Erythroblast (primary cell): ENCODE measurements at regions not wholly inside any gene's neighbourhood (a gene's known extent, or its start where the extent isn't known, plus 50 kb on each side); places are given as distances from the start of the nearest gene placed in this dataset.

Source experiments
- DNase-seq, 2 experiments: peaks; one replicate each; lab custom pipeline; 2025; lab: John Stamatoyannopoulos, UW
- GATA1 ChIP-seq: IDR thresholded peaks from 2 replicates; pipeline ENCODE4 v1.6.1; 2011; ENCODE audit warnings: low read depth, mild to moderate bottlenecking, control low read depth, low read length, moderate library complexity
- POLR2A ChIP-seq: IDR thresholded peaks from 2 replicates; pipeline ENCODE4 v1.6.1; 2011; ENCODE audit warnings: mild to moderate bottlenecking, low read length

- no peak for DNase-seq
- no peak for TF ChIP-seq GATA1
- no peak for TF ChIP-seq POLR2A
These were observed 115.4 kb upstream of the PPP2R2B start for GRCh38 chr5:146993876-146994530.

GRCh38 chr5:146995878-146996277 lies 117.3 kb upstream of the PPP2R2B start:
- no peak for DNase-seq
- TF ChIP-seq GATA1 (no peak), POLR2A (no peak)

GRCh38 chr5:147015405-147015804 lies 136.8 kb upstream of the PPP2R2B start:
- no peak for DNase-seq
- no peak for TF ChIP-seq POLR2A
- no peak for TF ChIP-seq GATA1

GRCh38 chr5:147017191-147017590 lies 138.6 kb upstream of the PPP2R2B start:
- DNase-seq = peak in 1 of 2 experiments; percentile 2
- TF ChIP-seq POLR2A (no peak), GATA1 (no peak)

- TF ChIP-seq POLR2A (no peak), GATA1 (no peak)
- DNase-seq = no peak
These were observed 139.1 kb upstream of the PPP2R2B start for GRCh38 chr5:147017621-147018020.

GRCh38 chr5:147018812-147019211 lies 140.3 kb upstream of the PPP2R2B start:
- DNase-seq = no peak
- TF ChIP-seq POLR2A = no peak
- no peak for TF ChIP-seq GATA1

GRCh38 chr5:147036691-147037245 lies 158.2 kb upstream of the PPP2R2B start:
- no peak for DNase-seq
- TF ChIP-seq POLR2A (no peak), GATA1 (no peak)

- TF ChIP-seq POLR2A (no peak), GATA1 (no peak)
- no peak for DNase-seq
These were observed 159.1 kb upstream of the PPP2R2B start for GRCh38 chr5:147037515-147038205.

GRCh38 chr5:147040856-147041255 lies 162.3 kb upstream of the PPP2R2B start:
- no peak for DNase-seq

GRCh38 chr5:147044572-147045273 lies 166.2 kb upstream of the PPP2R2B start:
- TF ChIP-seq POLR2A (no peak), GATA1 (no peak)
- DNase-seq = no peak

More at GRCh38 chr5:147040856-147041255, 162.3 kb upstream of the PPP2R2B start:
- no peak for TF ChIP-seq GATA1
- TF ChIP-seq POLR2A = no peak

GRCh38 chr5:147045290-147045689 lies 166.7 kb upstream of the PPP2R2B start:
- TF ChIP-seq POLR2A (no peak), GATA1 (no peak)
- no peak for DNase-seq

GRCh38 chr5:147046281-147046680 lies 167.7 kb upstream of the PPP2R2B start:
- TF ChIP-seq POLR2A = no peak
- TF ChIP-seq GATA1 = no peak
- DNase-seq = no peak

GRCh38 chr5:147046894-147047293 lies 168.3 kb upstream of the PPP2R2B start:
- TF ChIP-seq POLR2A (no peak), GATA1 (no peak)
- no peak for DNase-seq

GRCh38 chr5:147049764-147050163 lies 171.2 kb upstream of the PPP2R2B start:
- DNase-seq = no peak
- TF ChIP-seq POLR2A (no peak), GATA1 (no peak)
